ENCODE measurements at regions not wholly inside any gene's neighbourhood (a gene's known extent, or its start where the extent isn't known, plus 50 kb on each side); places are given as distances from the start of the nearest gene placed in this dataset.

- TF ChIP-seq, protein P1, sequence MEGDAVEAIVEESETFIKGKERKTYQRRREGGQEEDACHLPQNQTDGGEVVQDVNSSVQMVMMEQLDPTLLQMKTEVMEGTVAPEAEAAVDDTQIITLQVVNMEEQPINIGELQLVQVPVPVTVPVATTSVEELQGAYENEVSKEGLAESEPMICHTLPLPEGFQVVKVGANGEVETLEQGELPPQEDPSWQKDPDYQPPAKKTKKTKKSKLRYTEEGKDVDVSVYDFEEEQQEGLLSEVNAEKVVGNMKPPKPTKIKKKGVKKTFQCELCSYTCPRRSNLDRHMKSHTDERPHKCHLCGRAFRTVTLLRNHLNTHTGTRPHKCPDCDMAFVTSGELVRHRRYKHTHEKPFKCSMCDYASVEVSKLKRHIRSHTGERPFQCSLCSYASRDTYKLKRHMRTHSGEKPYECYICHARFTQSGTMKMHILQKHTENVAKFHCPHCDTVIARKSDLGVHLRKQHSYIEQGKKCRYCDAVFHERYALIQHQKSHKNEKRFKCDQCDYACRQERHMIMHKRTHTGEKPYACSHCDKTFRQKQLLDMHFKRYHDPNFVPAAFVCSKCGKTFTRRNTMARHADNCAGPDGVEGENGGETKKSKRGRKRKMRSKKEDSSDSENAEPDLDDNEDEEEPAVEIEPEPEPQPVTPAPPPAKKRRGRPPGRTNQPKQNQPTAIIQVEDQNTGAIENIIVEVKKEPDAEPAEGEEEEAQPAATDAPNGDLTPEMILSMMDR (IDR thresholded peaks at IDR 0.05) = no peak
- TF ChIP-seq POLR2AphosphoS5 (IDR thresholded peaks at IDR 0.05; ENCODE audit: insufficient read depth in 1 of 2, low read depth in 1 of 2) = no peak
These were observed 662.2 kb upstream of the BOD1L1 start for GRCh38 chr4:14289708-14290107.

Data from vagina (tissue), 2 donors.